GM12892 (cell line): ENCODE measurements at regions not wholly inside any gene's neighbourhood (a gene's known extent, or its start where the extent isn't known, plus 50 kb on each side); places are given as distances from the start of the nearest gene placed in this dataset.

Experiments
- POLR2A ChIP-seq: IDR thresholded peaks from 2 replicates; pipeline ENCODE4 v1.6.1; 2011; ENCODE audit warnings: low read depth, low read length, control low read depth
- POLR2AphosphoS5 ChIP-seq: IDR thresholded peaks from 2 replicates; pipeline ENCODE4 v1.6.1; 2011; ENCODE audit warnings: low read depth, low read length, control low read depth
- TAF1 ChIP-seq: IDR thresholded peaks from 2 replicates; pipeline ENCODE4 v1.6.1; 2011; ENCODE audit warnings: low read depth, mild to moderate bottlenecking, control low read depth, low read length, borderline replicate concordance

- TF ChIP-seq TAF1 = no peak
- no peak for TF ChIP-seq POLR2AphosphoS5
- no peak for TF ChIP-seq POLR2A
Measured at GRCh38 chr12:98123021-98123461, 392.3 kb upstream of the TMPO start.
